ENCODE measurements at regions not wholly inside any gene's neighbourhood (a gene's known extent, or its start where the extent isn't known, plus 50 kb on each side); places are given as distances from the start of the nearest gene placed in this dataset.

DNA sequence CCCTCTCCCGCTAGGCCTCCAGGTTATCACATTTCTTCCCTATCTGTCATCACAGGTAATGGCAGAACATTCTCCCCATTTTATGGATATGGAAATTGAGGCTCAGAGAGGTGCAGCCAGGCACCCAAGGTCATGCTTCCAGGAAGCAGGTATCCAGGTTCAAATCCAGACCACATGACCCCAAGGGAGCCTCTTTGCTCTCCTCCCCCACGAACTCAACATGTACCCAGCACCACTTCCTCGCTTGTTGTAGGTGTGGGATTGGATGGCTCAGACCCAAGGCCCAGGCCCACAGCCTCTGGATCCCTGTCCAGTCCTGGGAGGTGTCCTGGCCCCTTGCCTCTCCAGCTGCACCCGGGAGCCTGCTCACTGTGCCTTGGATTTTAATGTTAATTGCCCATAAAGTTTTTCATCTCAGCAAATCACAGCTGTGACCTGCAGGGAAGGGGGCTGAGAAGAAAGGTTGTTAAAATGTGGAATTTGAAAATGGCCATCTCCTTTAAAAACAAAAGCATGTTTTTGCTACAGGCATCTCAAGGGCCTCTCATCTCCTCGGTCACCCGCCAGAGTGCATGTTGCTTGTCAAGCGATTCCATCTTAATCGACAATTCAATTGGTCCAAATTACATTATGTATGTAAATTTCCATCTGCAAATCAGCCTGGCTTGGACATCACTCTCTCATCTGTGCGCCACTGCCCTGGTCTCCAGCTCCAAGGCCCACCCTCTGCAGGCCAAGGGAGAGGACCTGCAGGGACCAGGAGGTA is 205.4 kb upstream of the ZMIZ1 start:
- TF ChIP-seq, protein P1, sequence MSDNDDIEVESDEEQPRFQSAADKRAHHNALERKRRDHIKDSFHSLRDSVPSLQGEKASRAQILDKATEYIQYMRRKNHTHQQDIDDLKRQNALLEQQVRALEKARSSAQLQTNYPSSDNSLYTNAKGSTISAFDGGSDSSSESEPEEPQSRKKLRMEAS (IDR thresholded peaks at IDR 0.05): no peak
- TF ChIP-seq TCF12 (IDR thresholded peaks at IDR 0.05; ENCODE audit: low read depth): 0 out of 2 replicates have a peak, but pooled peaks have one; percentile 12
- no peak for TF ChIP-seq RAD21 (IDR thresholded peaks at IDR 0.05; ENCODE audit: low read depth)

DNA sequence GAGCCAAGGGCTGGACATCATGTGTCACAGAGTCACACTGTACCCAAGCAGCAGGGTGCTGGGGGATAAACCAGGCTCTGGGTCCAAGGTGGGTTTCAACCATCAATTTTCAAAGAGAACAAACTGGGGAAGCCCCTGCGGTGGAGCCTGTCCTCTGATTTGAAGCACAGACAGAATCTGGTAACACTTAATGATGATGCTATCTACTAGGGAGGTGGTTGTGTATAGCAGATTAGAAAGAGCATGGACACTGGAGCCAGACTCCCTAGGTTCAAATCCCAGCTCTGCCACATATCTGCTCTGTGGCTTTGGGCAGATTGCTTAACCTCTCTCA is 204.9 kb upstream of the ZMIZ1 start:
- TF ChIP-seq CREB1 (IDR thresholded peaks at IDR 0.05; ENCODE audit: low read depth): no peak

DNA sequence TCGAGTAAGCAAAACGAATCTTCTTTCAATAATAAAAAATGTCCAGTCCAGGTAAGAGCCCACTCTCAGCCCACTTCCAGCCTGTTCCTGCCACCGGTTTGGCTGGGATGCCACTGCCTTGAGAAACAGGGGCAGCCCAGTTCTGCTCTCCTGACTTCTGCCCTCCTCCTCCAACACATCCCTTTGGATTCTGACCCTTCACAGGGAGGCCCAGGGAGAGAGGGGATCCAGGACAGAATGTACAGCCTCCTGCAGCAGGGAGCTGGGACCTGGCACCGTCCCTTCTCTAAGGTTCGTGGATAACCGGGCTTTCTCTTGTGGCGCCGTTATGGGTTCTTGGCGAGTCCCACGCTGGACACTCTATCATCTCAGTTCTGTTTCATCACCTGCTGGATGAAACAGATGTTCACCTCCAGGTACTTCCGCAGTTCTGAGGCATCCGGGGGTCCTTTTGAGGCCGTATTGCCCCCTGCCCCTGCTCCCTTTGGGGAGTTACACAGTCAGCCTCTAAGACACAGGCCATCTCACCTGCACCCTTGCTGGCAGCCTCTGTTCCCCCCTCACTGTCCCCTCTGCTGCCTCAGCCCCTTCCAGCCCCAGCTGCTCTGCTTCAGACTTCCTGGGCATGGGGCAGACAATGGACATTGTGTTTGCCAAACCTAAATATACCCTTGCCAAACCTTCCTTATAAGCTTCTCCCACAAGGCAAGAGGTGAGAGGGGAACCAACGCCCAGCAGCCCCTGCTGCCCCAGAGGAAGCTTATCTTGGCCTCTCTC is 203.8 kb upstream of the ZMIZ1 start:
- TF ChIP-seq TCF12 (IDR thresholded peaks at IDR 0.05; ENCODE audit: low read depth) (no peak), FOXM1 (IDR thresholded peaks at IDR 0.05; ENCODE audit: borderline replicate concordance, low read depth) (no peak), EGR1 (IDR thresholded peaks at IDR 0.05) (no peak), TEAD4 (IDR thresholded peaks at IDR 0.05) (no peak), ZBTB7A (IDR thresholded peaks at IDR 0.05; ENCODE audit: low read depth) (no peak), EP300 (IDR thresholded peaks at IDR 0.05; ENCODE audit: borderline replicate concordance) (no peak), CREB1 (IDR thresholded peaks at IDR 0.05; ENCODE audit: low read depth) (no peak), CEBPB (IDR thresholded peaks at IDR 0.05) (no peak), TAF1 (IDR thresholded peaks at IDR 0.05; ENCODE audit: low read depth) (no peak), RAD21 (IDR thresholded peaks at IDR 0.05; ENCODE audit: low read depth) (no peak), NFIC (IDR thresholded peaks at IDR 0.05) (no peak), YY1 (IDR thresholded peaks at IDR 0.05; ENCODE audit: low read depth) (no peak)
- TF ChIP-seq, protein P2, sequence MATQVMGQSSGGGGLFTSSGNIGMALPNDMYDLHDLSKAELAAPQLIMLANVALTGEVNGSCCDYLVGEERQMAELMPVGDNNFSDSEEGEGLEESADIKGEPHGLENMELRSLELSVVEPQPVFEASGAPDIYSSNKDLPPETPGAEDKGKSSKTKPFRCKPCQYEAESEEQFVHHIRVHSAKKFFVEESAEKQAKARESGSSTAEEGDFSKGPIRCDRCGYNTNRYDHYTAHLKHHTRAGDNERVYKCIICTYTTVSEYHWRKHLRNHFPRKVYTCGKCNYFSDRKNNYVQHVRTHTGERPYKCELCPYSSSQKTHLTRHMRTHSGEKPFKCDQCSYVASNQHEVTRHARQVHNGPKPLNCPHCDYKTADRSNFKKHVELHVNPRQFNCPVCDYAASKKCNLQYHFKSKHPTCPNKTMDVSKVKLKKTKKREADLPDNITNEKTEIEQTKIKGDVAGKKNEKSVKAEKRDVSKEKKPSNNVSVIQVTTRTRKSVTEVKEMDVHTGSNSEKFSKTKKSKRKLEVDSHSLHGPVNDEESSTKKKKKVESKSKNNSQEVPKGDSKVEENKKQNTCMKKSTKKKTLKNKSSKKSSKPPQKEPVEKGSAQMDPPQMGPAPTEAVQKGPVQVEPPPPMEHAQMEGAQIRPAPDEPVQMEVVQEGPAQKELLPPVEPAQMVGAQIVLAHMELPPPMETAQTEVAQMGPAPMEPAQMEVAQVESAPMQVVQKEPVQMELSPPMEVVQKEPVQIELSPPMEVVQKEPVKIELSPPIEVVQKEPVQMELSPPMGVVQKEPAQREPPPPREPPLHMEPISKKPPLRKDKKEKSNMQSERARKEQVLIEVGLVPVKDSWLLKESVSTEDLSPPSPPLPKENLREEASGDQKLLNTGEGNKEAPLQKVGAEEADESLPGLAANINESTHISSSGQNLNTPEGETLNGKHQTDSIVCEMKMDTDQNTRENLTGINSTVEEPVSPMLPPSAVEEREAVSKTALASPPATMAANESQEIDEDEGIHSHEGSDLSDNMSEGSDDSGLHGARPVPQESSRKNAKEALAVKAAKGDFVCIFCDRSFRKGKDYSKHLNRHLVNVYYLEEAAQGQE (IDR thresholded peaks at IDR 0.05; ENCODE audit: low read depth): no peak
- TF ChIP-seq, protein P3, sequence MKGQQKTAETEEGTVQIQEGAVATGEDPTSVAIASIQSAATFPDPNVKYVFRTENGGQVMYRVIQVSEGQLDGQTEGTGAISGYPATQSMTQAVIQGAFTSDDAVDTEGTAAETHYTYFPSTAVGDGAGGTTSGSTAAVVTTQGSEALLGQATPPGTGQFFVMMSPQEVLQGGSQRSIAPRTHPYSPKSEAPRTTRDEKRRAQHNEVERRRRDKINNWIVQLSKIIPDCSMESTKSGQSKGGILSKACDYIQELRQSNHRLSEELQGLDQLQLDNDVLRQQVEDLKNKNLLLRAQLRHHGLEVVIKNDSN (IDR thresholded peaks at IDR 0.05): no peak
- TF ChIP-seq, protein P1 (IDR thresholded peaks at IDR 0.05): no peak

DNA sequence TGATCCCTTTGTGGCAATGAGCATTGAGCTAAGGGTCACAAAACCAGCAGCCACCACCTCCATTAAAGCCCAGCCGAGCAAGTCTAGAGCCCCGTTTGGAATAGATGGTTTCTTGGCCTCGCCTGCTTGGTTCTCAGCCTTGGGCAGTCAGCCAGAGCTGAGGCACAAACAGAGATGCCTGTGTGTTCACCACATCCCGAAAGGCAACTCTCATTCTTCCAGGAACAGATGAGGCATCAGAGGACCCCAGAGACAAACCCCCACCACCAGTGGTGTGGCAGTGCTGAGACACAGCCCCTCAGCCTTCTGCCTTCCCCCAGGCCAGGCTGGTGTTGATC is 203.3 kb upstream of the ZMIZ1 start:
- TF ChIP-seq NFIC (IDR thresholded peaks at IDR 0.05) (no peak), TAF1 (IDR thresholded peaks at IDR 0.05; ENCODE audit: low read depth) (no peak), CEBPB (IDR thresholded peaks at IDR 0.05) (no peak), ZBTB7A (IDR thresholded peaks at IDR 0.05; ENCODE audit: low read depth) (no peak)

DNA sequence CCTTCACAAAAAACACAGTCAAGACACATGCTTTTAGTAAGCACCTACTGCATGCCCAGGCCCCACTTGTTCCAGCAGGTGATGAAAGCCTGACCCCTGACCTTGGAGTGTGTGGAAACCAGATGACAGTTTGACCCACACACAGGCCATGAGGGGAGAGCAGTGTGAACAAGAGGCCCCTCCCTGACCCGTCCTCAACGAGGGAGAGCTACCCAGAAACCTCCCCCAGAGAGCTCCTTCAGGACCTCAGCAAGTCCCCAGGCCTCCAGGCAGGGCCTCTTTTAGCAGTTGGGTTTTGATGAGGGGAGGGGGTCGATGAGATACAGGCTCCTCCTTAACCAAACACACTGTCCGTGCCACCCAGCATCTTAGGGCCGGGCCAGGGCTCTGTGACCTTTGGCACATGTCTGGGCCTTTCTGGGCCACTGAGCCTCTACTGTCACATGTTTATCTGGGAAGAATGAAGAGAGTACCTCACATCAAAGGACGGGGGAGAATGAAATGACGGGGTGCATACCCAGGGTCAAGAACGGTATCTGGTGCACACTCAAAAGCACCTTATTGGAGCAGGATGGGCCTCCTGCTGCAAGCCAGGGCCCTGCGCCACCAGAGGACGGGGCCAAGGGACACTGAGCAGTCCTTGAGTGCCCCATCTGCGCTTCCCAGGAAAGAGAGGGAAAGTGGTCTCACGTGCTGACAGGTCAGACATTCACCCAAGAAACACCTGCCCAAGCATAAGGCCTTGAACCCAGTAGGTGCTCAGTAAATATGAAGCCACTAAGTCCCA is 202.6 kb upstream of the ZMIZ1 start:
- TF ChIP-seq, protein P2 (IDR thresholded peaks at IDR 0.05; ENCODE audit: low read depth): no peak
- TF ChIP-seq TEAD4 (IDR thresholded peaks at IDR 0.05) (no peak), EGR1 (IDR thresholded peaks at IDR 0.05) (no peak), FOXM1 (IDR thresholded peaks at IDR 0.05; ENCODE audit: borderline replicate concordance, low read depth) (no peak)

DNA sequence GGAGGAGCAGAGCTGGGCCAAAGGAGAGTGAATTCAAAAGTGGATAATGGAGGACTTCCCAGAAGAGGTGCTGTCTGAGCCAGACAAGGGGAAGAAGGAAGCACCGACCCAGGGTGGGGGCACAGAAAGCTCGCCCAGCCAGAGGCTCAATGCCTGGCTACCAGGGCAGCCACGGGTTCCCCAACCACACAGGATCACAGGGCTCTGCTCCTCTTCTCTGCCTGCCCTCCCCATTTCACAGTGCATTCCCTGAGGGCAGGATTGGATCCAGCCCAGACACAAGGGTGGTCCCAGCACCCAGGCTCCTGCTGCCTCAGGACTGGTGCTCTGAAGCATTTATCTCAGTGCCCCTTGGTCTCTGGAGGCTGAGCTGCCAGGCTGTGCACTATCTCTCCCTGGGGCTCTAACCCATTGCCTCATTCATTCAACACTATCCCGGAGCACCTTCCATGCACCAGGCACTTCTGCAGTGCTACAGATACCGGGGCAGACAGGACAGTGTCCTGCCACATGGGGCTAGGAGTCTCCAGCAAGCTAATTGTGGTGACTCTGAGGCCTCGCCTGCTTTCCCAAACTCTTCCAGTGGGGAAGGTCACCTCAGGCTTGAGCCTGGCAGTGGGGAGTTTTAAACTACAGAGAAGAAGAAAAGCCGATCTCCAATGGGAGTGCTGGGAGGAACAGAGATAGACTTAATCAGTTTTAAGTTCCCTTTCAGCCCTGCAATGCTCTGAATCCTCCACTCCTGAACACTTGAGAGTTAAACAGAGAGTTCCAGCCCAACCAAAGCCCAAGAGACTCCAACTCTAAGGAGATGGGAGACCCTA is 201.8 kb upstream of the ZMIZ1 start:
- TF ChIP-seq ZBTB7A (IDR thresholded peaks at IDR 0.05; ENCODE audit: low read depth) (no peak), CREB1 (IDR thresholded peaks at IDR 0.05; ENCODE audit: low read depth) (no peak)
- TF ChIP-seq, protein P3 (IDR thresholded peaks at IDR 0.05): no peak
- TF ChIP-seq, protein P1 (IDR thresholded peaks at IDR 0.05): no peak

All from Ishikawa (cell line).